ENCODE measurements at regions not wholly inside any gene's neighbourhood (a gene's known extent, or its start where the extent isn't known, plus 50 kb on each side); places are given as distances from the start of the nearest gene placed in this dataset.

GRCh38 chr9:79928661-79929223 lies 357.0 kb downstream of the TLE4 start:
- DNase-seq (ENCODE audit: low read depth in 1 of 2, low spot score in 2 of 2): no peak
- FAIRE-seq: no peak
- 88% methylated on average over 4 of the region's 4 CpGs; no CpG with 5 or more reads in 1 of the 2 experiments for WGBS, 2 experiments (ENCODE audit: extremely low coverage in 1 of 2, insufficient coverage in 1 of 2, insufficient read length in 1 of 2, insufficient replicate concordance in 2 of 2, low coverage in 1 of 2, low lambda C conversion rate in 2 of 2, missing lambda C conversion rate in 1 of 2)
- no peak for TF ChIP-seq CHD1 (IDR thresholded peaks at IDR 0.05; ENCODE audit: low read depth, low read length)
- TF ChIP-seq TCF12 (IDR thresholded peaks at IDR 0.05; ENCODE audit: low read depth, low read length): no peak
- no peak for TF ChIP-seq ATF2 (IDR thresholded peaks at IDR 0.05; ENCODE audit: low read length)

More at GRCh38 chr9:79928661-79929223, 357.0 kb downstream of the TLE4 start:
- no peak overlapping the region for H2BK5ac ChIP-seq (ENCODE audit: low read depth, low read length)
- H4K8ac ChIP-seq (ENCODE audit: extremely low read depth, insufficient read depth, low read length): no peak overlapping the region
- no peak overlapping the region for H3K9ac ChIP-seq (replicated peaks in 1 of 4; ENCODE audit: extremely low read depth in 1 of 4, low read depth in 3 of 4, low read length in 3 of 4)
- H4K5ac ChIP-seq (ENCODE audit: insufficient read length, low read depth, low read length): no peak overlapping the region
- H3K4me2 ChIP-seq (ENCODE audit: insufficient read depth in 1 of 2, low read depth in 2 of 2, low read length in 2 of 2): no peak overlapping the region
- no peak overlapping the region for H3K4ac ChIP-seq (replicated peaks; ENCODE audit: insufficient read length, low read depth, low read length)
- H2BK15ac ChIP-seq (ENCODE audit: low read length): no peak overlapping the region
- no peaks in the 10 kb centered on the region for H3K9me3 ChIP-seq (ENCODE audit: insufficient read depth in 2 of 2, low read depth in 1 of 2, low read length in 1 of 2)
- peak overlapping the region; percentile 51; the same call in 1 of the 2 replicates for H2AFZ ChIP-seq (ENCODE audit: low read length)
- H3K56ac ChIP-seq (replicated peaks; ENCODE audit: insufficient read length, low read depth, low read length): no peak overlapping the region
- no peaks in the 10 kb centered on the region; the same call in 1 of the 2 replicates for H3K23me2 ChIP-seq (ENCODE audit: low read depth, low read length)
- no peaks in the 10 kb centered on the region for H3K36me3 ChIP-seq (ENCODE audit: control insufficient read depth in 2 of 4, insufficient read depth in 4 of 4, low read length in 3 of 4)
- H4K91ac ChIP-seq (replicated peaks; ENCODE audit: insufficient read length, low read length): no peak overlapping the region
- no peak overlapping the region for H3K14ac ChIP-seq (ENCODE audit: insufficient read length)
- no peak overlapping the region for H2BK12ac ChIP-seq (ENCODE audit: low read depth, low read length)
- no peak overlapping the region for H3K27ac ChIP-seq (ENCODE audit: low read depth, low read length)
- H2BK20ac ChIP-seq (ENCODE audit: low read length): no peak overlapping the region
- no peaks in the 10 kb centered on the region for H3K27me3 ChIP-seq (replicated peaks in 1 of 4; ENCODE audit: control insufficient read depth in 3 of 4, extremely low read depth in 1 of 4, insufficient read depth in 3 of 4, low read length in 3 of 4)
- H3K4me1 ChIP-seq (replicated peaks in 1 of 4; ENCODE audit: control insufficient read depth in 3 of 4, insufficient read depth in 4 of 4, low read length in 3 of 4): no peaks in the 10 kb centered on the region
- ChIA-PET CTCF (ENCODE audit: partially characterized antibody) (interaction anchor here (0.6 kb wide), 2 partner anchors 155 to 958 kb away, joined by 3 read pairs; no protein-coding TSS in a partner anchor), POLR2A (ENCODE audit: partially characterized antibody) (interaction anchor here (0.6 kb wide), 1 partner anchor 17 kb away, joined by 4 read pairs; no protein-coding TSS in a partner anchor)
- no peaks in the 10 kb centered on the region for H4K20me1 ChIP-seq (replicated peaks in 1 of 2; ENCODE audit: control insufficient read depth in 1 of 2, insufficient read depth in 2 of 2, low read length in 2 of 2)
- no peak overlapping the region for H3K4me3 ChIP-seq (ENCODE audit: extremely low read depth in 1 of 4, insufficient read depth in 2 of 4, low read depth in 3 of 4, low read length in 4 of 4)
- H3K79me1 ChIP-seq (ENCODE audit: low read depth, low read length): no peaks in the 10 kb centered on the region
- no peak overlapping the region for H2AK5ac ChIP-seq (ENCODE audit: low read depth, low read length)
- no peak overlapping the region for H2BK120ac ChIP-seq (replicated peaks; ENCODE audit: low read depth, low read length)
- H3K23ac ChIP-seq (ENCODE audit: insufficient read length): no peak overlapping the region
- H3K18ac ChIP-seq (ENCODE audit: extremely low read depth, low read length): no peak overlapping the region
- no peaks in the 10 kb centered on the region for H3K79me2 ChIP-seq (ENCODE audit: control insufficient read depth in 1 of 2, insufficient read depth in 2 of 2, low read length in 2 of 2)
